Activated CD4-positive, alpha-beta T cell treated with anti-CD3 and anti-CD28 coated beads, Interleukin-2, amount 10 ng/mL, durations not matched to agents 7 days and 5 days (primary cell): ENCODE measurements at regions not wholly inside any gene's neighbourhood (a gene's known extent, or its start where the extent isn't known, plus 50 kb on each side); places are given as distances from the start of the nearest gene placed in this dataset.

Source experiments
- CTCF ChIA-PET: fragments of 350-600 bp; sonication (Branson Sonifier 250); formaldehyde crosslinking; loops from one replicate; lab custom pipeline; 2021; ENCODE audit warnings: antibody characterized with exemption; lab: Charles Lee
- POLR2A ChIA-PET: fragments of 350-600 bp; sonication (Branson Sonifier 250); formaldehyde crosslinking; loops from one replicate; lab custom pipeline; 2021; ENCODE audit warnings: antibody characterized with exemption; lab: Charles Lee
- DNase-seq: peaks from one replicate; pipeline ENCODE4 v3.0.0-alpha.2; 2020
- H3K27ac Mint-ChIP-seq: one replicate; pipeline ENCODE4 v1.8.0; 2021; ENCODE audit warnings: mild to moderate bottlenecking, moderate library complexity, mixed read lengths
- H3K27me3 Mint-ChIP-seq: one replicate; pipeline ENCODE4 v1.8.0; 2021; ENCODE audit warnings: mixed read lengths
- H3K36me3 Mint-ChIP-seq: one replicate; pipeline ENCODE4 v1.8.0; 2021; ENCODE audit warnings: low read depth, mixed read lengths
- H3K4me1 Mint-ChIP-seq: one replicate; pipeline ENCODE4 v1.8.0; 2021; ENCODE audit warnings: mixed read lengths
- H3K4me3 Mint-ChIP-seq: one replicate; pipeline ENCODE4 v1.8.0; 2021; ENCODE audit warnings: mild to moderate bottlenecking, moderate library complexity, mixed read lengths
- H3K9me3 Mint-ChIP-seq: one replicate; pipeline ENCODE4 v1.8.0; 2021; ENCODE audit warnings: mixed read lengths

DNA sequence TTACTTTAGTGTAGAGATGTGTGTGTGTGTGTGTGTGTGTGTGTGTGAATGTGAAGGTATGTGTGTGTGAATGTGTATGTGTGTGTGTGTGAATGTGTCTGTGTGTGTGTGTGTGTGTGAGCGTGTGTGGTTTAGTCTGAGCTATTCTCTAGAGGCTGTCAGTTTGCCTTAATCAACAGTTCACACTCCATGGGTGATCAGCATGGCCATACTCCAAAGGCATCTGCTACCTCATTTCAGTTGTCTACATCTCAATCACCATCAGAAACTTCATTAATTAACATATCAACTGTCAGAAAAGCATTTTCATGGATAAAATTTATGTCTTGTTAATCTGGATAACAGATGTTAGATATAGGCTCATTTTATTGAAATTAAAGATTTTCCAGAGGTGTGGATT lies 103.1 kb upstream of the PTPN3 start:
- no peaks in the 10 kb centered on the region for H3K9me3 Mint-ChIP-seq
- no peaks in the 10 kb centered on the region for H3K36me3 Mint-ChIP-seq
- ChIA-PET CTCF (no interaction called here), POLR2A (no interaction called here)
- no peak overlapping the region for H3K4me3 Mint-ChIP-seq
- DNase-seq, result no peak
- peaks cover 11% of the 10 kb centered on the region for H3K27me3 Mint-ChIP-seq
- H3K27ac Mint-ChIP-seq, result no peak overlapping the region
- no peaks in the 10 kb centered on the region for H3K4me1 Mint-ChIP-seq

GRCh38 chr9:109602987-109603386 lies 104.9 kb upstream of the PTPN3 start:
- Mint-ChIP-seq H3K27ac (no peak overlapping the region), H3K4me3 (no peak overlapping the region), H3K9me3 (no peaks in the 10 kb centered on the region), H3K27me3 (peaks cover 11% of the 10 kb centered on the region), H3K36me3 (no peaks in the 10 kb centered on the region), H3K4me1 (no peaks in the 10 kb centered on the region)
- POLR2A ChIA-PET, result no interaction called here
- CTCF ChIA-PET, result no interaction called here
- DNase-seq, result no peak

- POLR2A ChIA-PET, result no interaction called here
- Mint-ChIP-seq H3K36me3 (no peaks in the 10 kb centered on the region), H3K27me3 (peaks cover 11% of the 10 kb centered on the region), H3K4me1 (no peaks in the 10 kb centered on the region), H3K9me3 (no peaks in the 10 kb centered on the region), H3K27ac (no peak overlapping the region), H3K4me3 (no peak overlapping the region)
- CTCF ChIA-PET, result interaction anchor here (1.1 kb wide), 1 partner anchor 17 kb away, joined by 3 read pairs; no protein-coding TSS in a partner anchor
- DNase-seq, result no peak
Measured at GRCh38 chr9:109604131-109604530, 106.0 kb upstream of the PTPN3 start.

- DNase-seq, result no peak
- CTCF ChIA-PET, result interaction anchor here (1.1 kb wide), 1 partner anchor 16 kb away, joined by 3 read pairs; no protein-coding TSS in a partner anchor
- POLR2A ChIA-PET, result no interaction called here
- no peak overlapping the region for H3K27ac Mint-ChIP-seq
- peaks cover 11% of the 10 kb centered on the region for H3K27me3 Mint-ChIP-seq
- no peak overlapping the region for H3K4me3 Mint-ChIP-seq
- H3K36me3 Mint-ChIP-seq, result no peaks in the 10 kb centered on the region
- H3K4me1 Mint-ChIP-seq, result no peaks in the 10 kb centered on the region
- H3K9me3 Mint-ChIP-seq, result no peaks in the 10 kb centered on the region
Measured at GRCh38 chr9:109604781-109605180, 106.7 kb upstream of the PTPN3 start.

DNA sequence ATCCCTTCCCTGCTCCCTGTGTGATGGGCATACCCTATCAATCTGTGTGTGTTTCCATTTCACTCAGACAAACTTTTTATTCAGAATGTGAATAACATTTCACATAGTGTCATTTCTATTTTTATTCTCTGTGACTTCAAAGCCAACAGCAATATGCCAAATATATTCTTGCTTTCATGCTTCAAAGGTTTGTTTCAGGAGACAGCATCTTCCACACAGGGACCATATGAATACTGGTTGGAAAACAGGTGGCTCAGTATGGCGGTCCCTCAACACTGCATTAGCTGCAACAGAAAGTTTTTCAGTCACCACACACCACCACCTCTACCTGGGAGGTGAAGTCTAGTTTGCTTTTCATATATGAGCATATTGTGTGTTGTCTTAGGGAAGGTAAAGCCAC lies 111.0 kb upstream of the PTPN3 start:
- ChIA-PET CTCF (no interaction called here), POLR2A (no interaction called here)
- Mint-ChIP-seq H3K27me3 (peaks cover 5% of the 10 kb centered on the region), H3K27ac (no peak overlapping the region), H3K36me3 (no peaks in the 10 kb centered on the region), H3K9me3 (no peaks in the 10 kb centered on the region), H3K4me3 (no peak overlapping the region), H3K4me1 (no peaks in the 10 kb centered on the region)
- no peak for DNase-seq

DNA sequence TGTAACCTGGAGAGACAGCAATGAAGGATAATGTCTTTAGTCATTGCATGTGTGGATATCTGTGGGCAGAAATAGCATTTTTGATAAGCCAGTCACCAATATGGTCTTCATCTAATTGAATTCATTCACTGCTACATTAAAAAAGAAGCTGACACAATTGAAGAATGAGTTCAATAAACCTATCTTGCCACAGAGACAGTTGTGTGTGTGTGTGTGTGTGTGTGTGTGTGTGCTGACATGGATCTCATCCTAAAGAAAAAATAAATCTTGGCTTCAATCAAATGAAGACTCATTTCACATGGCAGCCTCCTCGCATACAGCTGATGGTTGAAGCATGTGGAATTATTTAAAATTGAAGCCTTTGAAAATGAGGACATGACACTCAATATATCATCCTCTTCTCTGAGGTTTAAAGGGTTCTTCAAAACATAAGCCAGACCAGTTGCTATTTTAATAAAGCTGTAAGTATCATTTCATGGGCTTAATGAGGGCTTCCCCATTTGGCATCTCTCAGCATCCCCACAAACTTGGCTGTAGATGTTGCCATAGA lies 118.5 kb upstream of the PTPN3 start:
- CTCF ChIA-PET, result interaction anchor here (1.3 to 1.6 kb wide), 2 partner anchors 9 to 27 kb away, joined by 3 to 4 read pairs; no protein-coding TSS in a partner anchor
- H3K4me3 Mint-ChIP-seq, result no peak overlapping the region
- no peak overlapping the region for H3K27ac Mint-ChIP-seq
- POLR2A ChIA-PET, result interaction anchor here (0.6 kb wide), 1 partner anchor 90 kb away, joined by 3 read pairs; no protein-coding TSS in a partner anchor
- H3K4me1 Mint-ChIP-seq, result no peaks in the 10 kb centered on the region
- DNase-seq, result no peak
- no peaks in the 10 kb centered on the region for H3K36me3 Mint-ChIP-seq
- H3K27me3 Mint-ChIP-seq, result peaks cover 2% of the 10 kb centered on the region
- H3K9me3 Mint-ChIP-seq, result no peaks in the 10 kb centered on the region

DNA sequence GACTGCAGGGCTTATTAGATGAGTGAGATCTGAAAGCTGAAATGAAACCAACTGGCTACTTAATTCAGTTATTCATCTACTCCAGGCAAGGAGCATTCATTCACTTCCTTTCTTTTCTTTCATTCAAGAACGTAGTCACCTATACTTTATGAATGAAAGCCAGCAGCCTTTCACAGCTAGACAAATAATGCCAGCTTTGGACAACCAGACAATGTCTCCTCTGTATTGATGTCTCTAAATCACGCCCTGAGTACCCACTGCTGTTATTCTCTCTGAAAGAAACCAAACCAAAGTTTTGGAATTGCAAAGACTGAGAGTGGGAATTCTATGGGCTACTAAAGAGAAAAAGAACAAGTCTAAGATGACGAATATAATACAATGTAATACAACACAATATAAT lies 121.2 kb upstream of the PTPN3 start:
- Mint-ChIP-seq H3K4me1 (no peaks in the 10 kb centered on the region), H3K9me3 (no peaks in the 10 kb centered on the region), H3K36me3 (no peaks in the 10 kb centered on the region), H3K4me3 (no peak overlapping the region), H3K27ac (no peak overlapping the region), H3K27me3 (peaks cover 4% of the 10 kb centered on the region)
- POLR2A ChIA-PET, result no interaction called here
- no peak for DNase-seq
- CTCF ChIA-PET, result no interaction called here

GRCh38 chr9:109624143-109624542 lies 126.0 kb upstream of the PTPN3 start:
- Mint-ChIP-seq H3K4me3 (no peak overlapping the region), H3K36me3 (no peaks in the 10 kb centered on the region), H3K9me3 (no peaks in the 10 kb centered on the region), H3K27ac (no peak overlapping the region), H3K4me1 (no peaks in the 10 kb centered on the region), H3K27me3 (peaks cover 6% of the 10 kb centered on the region)
- DNase-seq, result no peak
- ChIA-PET CTCF (no interaction called here), POLR2A (no interaction called here)

DNA sequence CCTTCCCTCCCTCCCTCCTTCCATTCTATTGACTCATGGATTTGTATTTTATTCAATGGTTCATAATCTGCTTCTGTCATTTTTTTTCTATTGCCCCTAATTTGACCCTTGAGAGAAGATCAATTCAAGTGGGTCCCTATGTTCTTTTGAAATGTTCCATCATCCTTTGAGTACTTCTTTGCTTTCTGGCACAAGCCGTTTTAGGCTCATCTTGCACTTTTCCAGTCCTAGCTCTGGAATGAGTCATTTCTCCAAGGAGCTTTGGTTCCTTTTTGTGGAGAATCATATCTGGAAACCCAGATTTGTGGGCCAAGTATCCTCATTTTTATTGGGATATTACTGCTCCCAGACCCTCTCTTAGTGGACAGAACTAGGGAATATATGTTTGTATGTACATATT lies 126.8 kb upstream of the PTPN3 start:
- H3K27ac Mint-ChIP-seq, result no peak overlapping the region
- H3K9me3 Mint-ChIP-seq, result no peaks in the 10 kb centered on the region
- ChIA-PET POLR2A (no interaction called here), CTCF (interaction anchor here (0.7 to 1.2 kb wide), 2 partner anchors 9 to 33 kb away, joined by 3 to 4 read pairs; no protein-coding TSS in a partner anchor)
- no peak overlapping the region for H3K4me3 Mint-ChIP-seq
- no peaks in the 10 kb centered on the region for H3K36me3 Mint-ChIP-seq
- H3K4me1 Mint-ChIP-seq, result no peaks in the 10 kb centered on the region
- H3K27me3 Mint-ChIP-seq, result peaks cover 6% of the 10 kb centered on the region
- no peak for DNase-seq

- no peaks in the 10 kb centered on the region for H3K4me1 Mint-ChIP-seq
- H3K4me3 Mint-ChIP-seq, result no peak overlapping the region
- no peak for DNase-seq
- peaks cover 5% of the 10 kb centered on the region for H3K27me3 Mint-ChIP-seq
- ChIA-PET POLR2A (no interaction called here), CTCF (no interaction called here)
- H3K27ac Mint-ChIP-seq, result no peak overlapping the region
- H3K9me3 Mint-ChIP-seq, result no peaks in the 10 kb centered on the region
- no peaks in the 10 kb centered on the region for H3K36me3 Mint-ChIP-seq
Measured at GRCh38 chr9:109627042-109627441, 128.9 kb upstream of the PTPN3 start.

DNA sequence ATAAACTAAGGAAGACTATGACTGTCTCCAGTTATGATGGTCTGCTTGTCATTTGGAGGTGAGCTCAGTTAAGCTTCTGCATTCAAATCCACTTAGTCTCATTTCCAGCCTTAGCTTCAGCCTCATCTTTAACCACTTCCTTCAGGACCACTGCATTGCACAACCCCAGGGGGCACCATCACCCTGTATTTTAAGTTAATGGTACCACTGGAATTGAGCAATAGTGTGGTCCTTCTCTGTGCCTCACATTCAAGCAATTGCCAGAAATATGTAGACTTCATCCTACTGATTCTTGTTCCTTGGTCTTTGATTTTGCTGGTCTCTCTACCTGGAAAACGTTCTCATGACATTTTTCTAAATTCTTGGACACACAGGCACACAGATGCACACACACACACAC lies 131.5 kb upstream of the PTPN3 start:
- peaks cover 5% of the 10 kb centered on the region for H3K27me3 Mint-ChIP-seq
- no peak overlapping the region for H3K4me3 Mint-ChIP-seq
- DNase-seq, result no peak
- no peaks in the 10 kb centered on the region for H3K9me3 Mint-ChIP-seq
- H3K27ac Mint-ChIP-seq, result no peak overlapping the region
- POLR2A ChIA-PET, result no interaction called here
- H3K4me1 Mint-ChIP-seq, result no peaks in the 10 kb centered on the region
- no peaks in the 10 kb centered on the region for H3K36me3 Mint-ChIP-seq
- CTCF ChIA-PET, result no interaction called here

GRCh38 chr9:109632817-109633216 lies 134.7 kb upstream of the PTPN3 start:
- no peaks in the 10 kb centered on the region for H3K36me3 Mint-ChIP-seq
- peaks cover 16% of the 10 kb centered on the region for H3K27me3 Mint-ChIP-seq
- H3K4me1 Mint-ChIP-seq, result no peaks in the 10 kb centered on the region
- ChIA-PET CTCF (no interaction called here), POLR2A (no interaction called here)
- no peaks in the 10 kb centered on the region for H3K9me3 Mint-ChIP-seq
- H3K4me3 Mint-ChIP-seq, result no peak overlapping the region
- H3K27ac Mint-ChIP-seq, result no peak overlapping the region
- DNase-seq, result no peak

GRCh38 chr9:109639674-109640579 lies 140.1 kb upstream of the PALM2AKAP2 start:
- H3K27ac Mint-ChIP-seq, result no peak overlapping the region
- no peaks in the 10 kb centered on the region for H3K9me3 Mint-ChIP-seq
- no peak overlapping the region for H3K4me3 Mint-ChIP-seq
- CTCF ChIA-PET, result interaction anchor here (0.6 kb wide), 1 partner anchor 647 kb away, joined by 4 read pairs; no protein-coding TSS in a partner anchor
- DNase-seq, result no peak
- H3K4me1 Mint-ChIP-seq, result peaks cover 3% of the 10 kb centered on the region
- POLR2A ChIA-PET, result no interaction called here
- H3K36me3 Mint-ChIP-seq, result no peaks in the 10 kb centered on the region
- peaks cover 58% of the 10 kb centered on the region for H3K27me3 Mint-ChIP-seq
